Ishikawa (cell line): ENCODE measurements at regions not wholly inside any gene's neighbourhood (a gene's known extent, or its start where the extent isn't known, plus 50 kb on each side); places are given as distances from the start of the nearest gene placed in this dataset.
A peak's percentile ranks its signal among the peaks of the same experiment; 100 is the strongest.

Experiments used
- CEBPB ChIP-seq: IDR thresholded peaks from 2 replicates; pipeline ENCODE4 v1.6.1; 2012
- EP300 ChIP-seq: IDR thresholded peaks from 2 replicates; pipeline ENCODE4 v1.6.1; 2012; ENCODE audit warnings: borderline replicate concordance
- FOXM1 ChIP-seq: IDR thresholded peaks from 2 replicates; pipeline ENCODE4 v1.6.1; 2012; ENCODE audit warnings: low read depth, borderline replicate concordance
- NFIC ChIP-seq: IDR thresholded peaks from 2 replicates; pipeline ENCODE4 v1.6.1; 2012
- RAD21 ChIP-seq: IDR thresholded peaks from 2 replicates; pipeline ENCODE4 v1.6.1; 2012; ENCODE audit warnings: low read depth
- TAF1 ChIP-seq: IDR thresholded peaks from 2 replicates; pipeline ENCODE4 v1.6.1; 2012; ENCODE audit warnings: low read depth, mild to moderate bottlenecking
- TCF12 ChIP-seq: IDR thresholded peaks from 2 replicates; pipeline ENCODE4 v1.6.1; 2012; ENCODE audit warnings: low read depth
- TEAD4 ChIP-seq: IDR thresholded peaks from 2 replicates; pipeline ENCODE4 v1.6.1; 2012
- YY1 ChIP-seq: IDR thresholded peaks from 2 replicates; pipeline ENCODE4 v1.6.1; 2012; ENCODE audit warnings: low read depth
- ZBTB7A ChIP-seq: IDR thresholded peaks from 2 replicates; pipeline ENCODE4 v1.6.1; 2012; ENCODE audit warnings: low read depth
- TF ChIP-seq, protein P1 (sequence below): IDR thresholded peaks from 2 replicates; pipeline ENCODE4 v1.6.1; 2012
- TF ChIP-seq, protein P2 (sequence below): IDR thresholded peaks from 2 replicates; pipeline ENCODE4 v1.6.1; 2012
- TF ChIP-seq, protein P3 (sequence below): IDR thresholded peaks from 2 replicates; pipeline ENCODE4 v1.6.1; 2012; ENCODE audit warnings: low read depth, mild to moderate bottlenecking

DNA sequence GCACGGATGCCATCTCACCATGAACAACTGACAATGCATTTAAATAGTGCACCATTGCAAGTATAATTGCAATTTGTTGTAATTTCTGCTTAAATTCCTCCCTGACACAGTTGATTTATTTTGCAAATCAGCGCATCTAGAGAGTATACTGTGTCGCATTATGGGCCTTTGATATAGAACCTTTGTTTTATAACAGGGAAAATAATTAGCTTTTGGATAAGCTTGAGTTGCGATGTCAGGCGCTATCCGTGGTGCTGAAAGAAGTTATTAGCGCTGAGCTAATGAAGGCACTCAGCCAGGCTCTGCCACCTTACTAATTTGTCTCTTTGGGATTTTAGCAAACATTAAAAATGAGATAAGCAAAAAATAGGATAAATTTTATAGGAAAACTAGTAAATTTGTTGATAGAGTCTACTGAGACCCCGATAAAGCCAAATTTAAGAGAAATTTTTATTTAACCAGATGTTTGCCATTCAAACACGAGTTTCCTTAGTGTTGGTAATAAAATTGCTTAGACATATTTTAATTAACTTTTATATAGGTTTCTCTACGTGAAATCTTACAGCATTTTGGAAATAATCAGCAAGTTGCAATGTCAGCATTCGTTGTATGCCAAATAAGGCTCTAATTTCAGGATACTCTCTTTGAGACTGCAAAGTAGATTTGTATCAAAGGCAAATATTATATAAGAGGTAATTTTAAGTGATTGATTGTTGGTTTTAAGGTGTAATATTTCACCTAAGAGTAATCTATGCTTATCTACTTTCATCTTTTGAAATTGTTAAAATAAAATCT lies 355.5 kb downstream of the TLR4 start:
- TF ChIP-seq, protein P1, sequence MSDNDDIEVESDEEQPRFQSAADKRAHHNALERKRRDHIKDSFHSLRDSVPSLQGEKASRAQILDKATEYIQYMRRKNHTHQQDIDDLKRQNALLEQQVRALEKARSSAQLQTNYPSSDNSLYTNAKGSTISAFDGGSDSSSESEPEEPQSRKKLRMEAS, result no peak
- TF ChIP-seq ZBTB7A, result no peak
- TF ChIP-seq, protein P2, sequence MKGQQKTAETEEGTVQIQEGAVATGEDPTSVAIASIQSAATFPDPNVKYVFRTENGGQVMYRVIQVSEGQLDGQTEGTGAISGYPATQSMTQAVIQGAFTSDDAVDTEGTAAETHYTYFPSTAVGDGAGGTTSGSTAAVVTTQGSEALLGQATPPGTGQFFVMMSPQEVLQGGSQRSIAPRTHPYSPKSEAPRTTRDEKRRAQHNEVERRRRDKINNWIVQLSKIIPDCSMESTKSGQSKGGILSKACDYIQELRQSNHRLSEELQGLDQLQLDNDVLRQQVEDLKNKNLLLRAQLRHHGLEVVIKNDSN, result no peak
- TF ChIP-seq NFIC, result no peak
- no peak for TF ChIP-seq YY1
- TF ChIP-seq EP300, result no peak
- no peak for TF ChIP-seq RAD21
- no peak for TF ChIP-seq TAF1
- no peak for TF ChIP-seq FOXM1
- TF ChIP-seq, protein P3, sequence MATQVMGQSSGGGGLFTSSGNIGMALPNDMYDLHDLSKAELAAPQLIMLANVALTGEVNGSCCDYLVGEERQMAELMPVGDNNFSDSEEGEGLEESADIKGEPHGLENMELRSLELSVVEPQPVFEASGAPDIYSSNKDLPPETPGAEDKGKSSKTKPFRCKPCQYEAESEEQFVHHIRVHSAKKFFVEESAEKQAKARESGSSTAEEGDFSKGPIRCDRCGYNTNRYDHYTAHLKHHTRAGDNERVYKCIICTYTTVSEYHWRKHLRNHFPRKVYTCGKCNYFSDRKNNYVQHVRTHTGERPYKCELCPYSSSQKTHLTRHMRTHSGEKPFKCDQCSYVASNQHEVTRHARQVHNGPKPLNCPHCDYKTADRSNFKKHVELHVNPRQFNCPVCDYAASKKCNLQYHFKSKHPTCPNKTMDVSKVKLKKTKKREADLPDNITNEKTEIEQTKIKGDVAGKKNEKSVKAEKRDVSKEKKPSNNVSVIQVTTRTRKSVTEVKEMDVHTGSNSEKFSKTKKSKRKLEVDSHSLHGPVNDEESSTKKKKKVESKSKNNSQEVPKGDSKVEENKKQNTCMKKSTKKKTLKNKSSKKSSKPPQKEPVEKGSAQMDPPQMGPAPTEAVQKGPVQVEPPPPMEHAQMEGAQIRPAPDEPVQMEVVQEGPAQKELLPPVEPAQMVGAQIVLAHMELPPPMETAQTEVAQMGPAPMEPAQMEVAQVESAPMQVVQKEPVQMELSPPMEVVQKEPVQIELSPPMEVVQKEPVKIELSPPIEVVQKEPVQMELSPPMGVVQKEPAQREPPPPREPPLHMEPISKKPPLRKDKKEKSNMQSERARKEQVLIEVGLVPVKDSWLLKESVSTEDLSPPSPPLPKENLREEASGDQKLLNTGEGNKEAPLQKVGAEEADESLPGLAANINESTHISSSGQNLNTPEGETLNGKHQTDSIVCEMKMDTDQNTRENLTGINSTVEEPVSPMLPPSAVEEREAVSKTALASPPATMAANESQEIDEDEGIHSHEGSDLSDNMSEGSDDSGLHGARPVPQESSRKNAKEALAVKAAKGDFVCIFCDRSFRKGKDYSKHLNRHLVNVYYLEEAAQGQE, result peak; percentile 93
- no peak for TF ChIP-seq TCF12
- no peak for TF ChIP-seq TEAD4
- TF ChIP-seq CEBPB, result no peak
